ENCODE measurements at regions not wholly inside any gene's neighbourhood (a gene's known extent, or its start where the extent isn't known, plus 50 kb on each side); places are given as distances from the start of the nearest gene placed in this dataset.

GRCh38 chr14:26070443-26070842 is 527.4 kb downstream of the NOVA1 start:
- Histone ChIP-seq H3K27ac (ENCODE audit: insufficient read length, low read depth, low read length) (no peak overlapping the region), H3K23ac (ENCODE audit: insufficient read length, low read depth, low read length) (no peak overlapping the region), H3K23me2 (ENCODE audit: insufficient read length, low read depth, low read length, poor library complexity, severe bottlenecking) (no peaks in the 10 kb centered on the region), H3K4me2 (ENCODE audit: insufficient read depth, insufficient read length, low read length) (no peak overlapping the region), H3K18ac (ENCODE audit: insufficient read length, low read depth, low read length) (no peak overlapping the region), H2BK120ac (ENCODE audit: low read depth, low read length, poor library complexity, severe bottlenecking) (no peak overlapping the region), H3T11ph (ENCODE audit: low read length) (no peak overlapping the region), H2AFZ (ENCODE audit: low read length) (no peak overlapping the region), H4K5ac (ENCODE audit: insufficient read length, low read depth, low read length) (no peak overlapping the region), H3K4me1 (ENCODE audit: insufficient read depth, low read length) (no peaks in the 10 kb centered on the region), H4K20me1 (ENCODE audit: control insufficient read depth, insufficient read depth, insufficient read length) (no peaks in the 10 kb centered on the region), H4K8ac (replicated peaks; ENCODE audit: insufficient read length, low read depth, low read length) (no peak overlapping the region), H2AK5ac (ENCODE audit: insufficient read length, low read length) (no peak overlapping the region), H2BK5ac (ENCODE audit: insufficient read length, low read length) (no peak overlapping the region), H2BK15ac (ENCODE audit: low read depth, low read length) (no peak overlapping the region), H2BK12ac (ENCODE audit: insufficient read length, low read depth, low read length) (no peak overlapping the region), H3K56ac (ENCODE audit: insufficient read length, low read depth, low read length) (no peak overlapping the region), H3K14ac (ENCODE audit: insufficient read depth, low read length) (no peak overlapping the region), H3K4ac (ENCODE audit: low read depth, low read length) (no peak overlapping the region), H3K79me1 (ENCODE audit: insufficient read depth, low read depth, low read length, poor library complexity, severe bottlenecking) (no peaks in the 10 kb centered on the region), H3K9me3 (ENCODE audit: control insufficient read depth, low read depth, low read length) (no peaks in the 10 kb centered on the region), H2BK20ac (ENCODE audit: low read depth, low read length, poor library complexity, severe bottlenecking) (no peak overlapping the region), H4K91ac (ENCODE audit: insufficient read length, low read depth, low read length) (no peak overlapping the region), H3K79me2 (ENCODE audit: insufficient read depth, low read length) (no peaks in the 10 kb centered on the region), H3K9ac (ENCODE audit: extremely low read depth, insufficient read length, low read length) (no peak overlapping the region), H3K27me3 (ENCODE audit: insufficient read depth, low read length) (no peaks in the 10 kb centered on the region)
- no CpG with 5 or more reads among the region's 3 CpGs for WGBS (ENCODE audit: extremely low coverage, insufficient read length, low lambda C conversion rate)
- Mint-ChIP-seq H3K27me3 (ENCODE audit: low read depth) (no peaks in the 10 kb centered on the region), H3K27ac (no peak overlapping the region), H3K9me3 (no peaks in the 10 kb centered on the region), H3K4me1 (peaks cover 11 to 12% of the 10 kb centered on the region in 2 experiments), H3K36me3 (ENCODE audit: insufficient read depth in 1 of 3, low read depth in 3 of 3) (no peaks in the 10 kb centered on the region), H3K4me3 (no peak overlapping the region)
- DNase-seq, result no peak
- TF ChIP-seq CTCF (conservative IDR thresholded peaks at IDR 0.05), result no peak

All from H9 (cell line).